CD1c-positive myeloid dendritic cell (primary cell): ENCODE measurements at regions not wholly inside any gene's neighbourhood (a gene's known extent, or its start where the extent isn't known, plus 50 kb on each side); places are given as distances from the start of the nearest gene placed in this dataset.

Source experiments
- DNase-seq: peaks from one replicate; pipeline ENCODE4 v3.0.0-alpha.2; 2016; ENCODE audit errors: extremely low spot score

DNA sequence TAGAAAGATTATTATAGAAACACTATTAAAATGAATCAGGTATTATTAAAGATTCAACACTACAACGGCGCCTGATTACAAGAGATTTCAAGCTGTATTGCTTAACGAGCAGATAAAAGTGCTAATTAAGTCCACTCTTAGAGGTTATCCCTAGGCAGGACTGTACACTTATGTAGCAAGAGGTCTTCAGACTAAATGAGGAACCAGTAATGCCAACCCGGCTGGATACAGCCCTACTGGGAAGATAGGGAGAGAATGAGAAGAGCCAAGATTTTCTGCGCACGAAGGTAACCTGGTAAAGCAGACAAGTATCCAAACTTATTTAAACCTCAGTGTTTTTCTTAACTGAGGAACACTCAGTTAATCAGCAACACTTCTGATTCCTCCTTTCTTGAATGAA, 115.7 kb upstream of the HIVEP3 start:
- peak; percentile 54 for DNase-seq

DNA sequence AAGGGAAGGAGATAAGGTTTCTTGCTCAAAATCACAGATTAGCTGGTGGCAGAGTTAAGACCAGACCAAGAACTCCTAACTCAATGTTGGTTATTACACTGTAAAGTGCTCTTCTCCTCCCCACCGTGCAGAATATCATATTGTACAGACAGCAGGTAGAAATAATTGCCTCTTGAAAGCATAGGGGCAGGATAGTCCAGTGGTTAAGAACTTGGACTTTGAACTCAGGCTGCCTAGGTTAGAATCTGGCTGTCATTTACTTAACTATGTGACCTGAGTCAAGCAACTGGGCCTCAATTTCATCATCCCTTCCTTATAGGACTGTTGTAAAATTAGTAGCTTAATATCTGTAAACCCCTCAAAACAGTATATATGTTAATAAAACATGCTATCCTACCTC, 114.9 kb upstream of the HIVEP3 start:
- DNase-seq = no peak

DNA sequence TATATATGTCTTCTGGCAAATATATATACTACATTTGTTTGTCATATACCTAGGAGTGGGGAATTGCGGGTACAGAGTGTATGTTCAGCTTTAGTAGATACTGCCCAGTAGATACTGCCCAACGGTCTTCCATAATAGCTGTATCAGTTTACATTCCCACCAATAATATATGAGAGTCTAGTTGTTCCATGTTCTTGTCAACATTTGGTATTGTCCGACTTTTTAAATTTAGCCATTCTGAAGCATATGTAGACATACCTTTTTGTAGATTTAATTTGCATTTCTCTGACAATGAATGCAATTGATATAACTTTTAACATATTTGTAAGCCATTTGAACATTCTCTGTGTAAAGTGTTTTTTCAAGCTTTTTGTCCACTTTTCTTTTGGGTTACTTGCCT, 99.0 kb upstream of the HIVEP3 start:
- DNase-seq = no peak

DNA sequence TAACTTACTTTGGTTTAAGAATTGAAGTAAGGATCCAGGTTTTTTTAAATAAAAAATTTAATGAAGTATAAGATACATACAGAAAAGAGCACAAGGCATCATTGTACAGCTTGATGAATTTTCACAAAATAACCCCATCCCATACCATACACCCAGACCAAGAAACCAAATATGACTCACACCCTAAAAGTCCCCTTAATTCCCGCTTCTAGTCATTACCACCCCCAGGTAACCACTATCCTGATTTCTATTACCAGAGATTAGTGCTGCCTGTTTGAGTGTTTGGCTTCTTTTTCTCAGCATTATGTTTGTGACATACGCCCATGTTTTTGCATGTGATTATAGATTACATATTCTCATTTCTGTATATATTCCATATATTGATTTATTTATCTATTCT, 98.5 kb upstream of the HIVEP3 start:
- no peak for DNase-seq

DNA sequence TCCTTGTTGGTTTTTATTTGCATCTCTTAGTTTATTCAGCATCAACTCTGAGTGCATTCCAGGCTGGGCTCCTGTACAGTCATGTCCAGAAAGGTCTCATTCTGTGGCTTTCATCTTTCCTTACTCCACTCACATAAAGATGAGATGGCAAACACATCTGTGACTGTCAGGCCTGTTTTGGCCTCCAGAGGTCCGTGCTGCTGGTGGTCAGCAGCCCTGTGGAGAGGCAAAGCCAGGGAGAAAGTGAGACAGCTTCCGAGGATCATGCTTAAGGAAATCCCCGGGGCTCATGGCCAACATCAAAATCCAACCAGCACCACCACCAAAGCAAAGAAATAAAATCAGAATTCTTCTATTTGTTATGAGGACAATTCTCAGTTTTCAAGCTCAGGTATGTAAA, 96.1 kb upstream of the HIVEP3 start:
- DNase-seq = no peak

DNA sequence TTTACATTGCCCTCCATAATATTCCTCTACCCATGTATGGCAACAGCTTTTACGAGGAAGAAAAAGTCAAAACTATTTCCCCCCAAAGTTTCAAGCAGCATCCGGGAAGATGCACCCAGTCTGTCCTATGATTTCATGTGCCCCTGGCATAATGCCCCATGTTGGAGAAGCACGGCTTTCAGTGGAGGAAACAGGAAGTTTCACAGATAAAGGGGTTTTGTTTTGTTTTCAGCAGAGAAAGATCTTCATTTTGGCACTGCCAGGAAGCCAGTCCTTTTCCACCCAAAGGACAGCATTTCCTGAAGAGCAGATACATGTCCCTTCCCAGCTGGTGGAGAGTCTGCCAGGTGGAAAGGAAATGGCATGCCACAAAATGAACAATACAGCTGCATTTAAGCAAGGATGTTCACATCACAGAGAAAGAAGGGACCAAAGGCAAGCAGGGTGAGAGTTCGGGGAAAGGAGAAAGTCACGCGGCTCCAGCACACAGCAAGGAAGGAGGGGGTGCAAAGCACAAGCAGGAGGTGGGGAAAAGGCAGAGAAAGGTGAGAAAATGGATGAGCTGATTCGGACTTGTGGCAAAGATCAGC, 95.3 kb upstream of the HIVEP3 start:
- DNase-seq = no peak

DNA sequence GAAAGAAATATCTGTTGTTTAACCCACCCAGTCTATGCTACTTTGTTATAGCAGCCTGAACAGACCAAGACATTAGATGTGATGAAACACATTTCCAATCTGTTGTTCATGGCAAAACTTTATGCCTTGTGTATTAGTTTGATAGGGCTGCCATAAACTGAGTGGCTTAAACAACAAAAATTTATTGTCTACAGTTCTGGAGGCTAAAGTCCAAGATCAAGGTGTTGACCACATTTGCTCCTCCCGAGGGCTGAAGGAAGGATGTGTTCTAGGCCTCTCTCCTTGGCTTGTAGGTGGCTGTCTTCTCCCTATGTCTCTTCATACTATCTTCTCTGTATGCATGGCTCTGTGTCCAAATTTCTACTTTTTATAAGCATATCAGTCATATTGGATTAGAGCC, 94.1 kb upstream of the HIVEP3 start:
- no peak for DNase-seq

DNA sequence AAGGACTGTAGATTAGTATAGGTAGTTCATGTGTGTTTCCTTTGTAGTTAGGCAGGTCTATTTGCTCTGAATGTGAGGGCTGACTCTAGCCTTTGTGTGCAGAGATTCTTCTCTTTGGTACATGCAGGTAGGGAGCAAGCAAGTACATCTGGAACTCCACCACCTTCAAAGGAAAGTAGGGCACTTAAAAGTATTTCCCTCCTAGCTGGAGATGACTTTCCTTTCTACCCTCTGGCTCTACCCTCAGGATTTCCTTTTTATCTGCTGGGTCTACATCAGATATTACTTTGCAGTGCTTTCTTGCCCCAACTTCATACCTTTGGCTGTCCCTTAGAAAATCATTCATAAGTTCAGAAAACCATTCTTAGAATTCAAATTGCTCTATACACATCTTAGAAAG, 91.7 kb upstream of the HIVEP3 start:
- no peak for DNase-seq

DNA sequence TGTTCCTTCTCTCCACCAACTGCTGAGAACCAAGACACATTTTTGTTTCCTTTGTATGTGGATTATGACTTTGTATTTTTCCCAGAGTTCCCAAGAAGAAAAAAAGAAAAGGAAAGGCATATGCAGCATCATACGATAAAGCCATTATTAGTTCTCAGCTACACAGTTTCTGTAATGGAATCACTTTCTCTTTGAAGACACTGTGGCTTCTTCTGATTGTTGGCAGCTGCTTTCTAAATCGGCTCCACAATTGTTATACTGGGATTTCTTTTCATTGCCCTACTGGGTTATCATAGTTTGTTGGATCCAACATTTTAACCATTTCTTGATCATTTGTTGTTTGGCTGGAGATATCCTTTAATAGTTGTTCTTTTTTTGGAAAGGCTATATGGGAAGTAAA, 89.5 kb upstream of the HIVEP3 start:
- no peak for DNase-seq

DNA sequence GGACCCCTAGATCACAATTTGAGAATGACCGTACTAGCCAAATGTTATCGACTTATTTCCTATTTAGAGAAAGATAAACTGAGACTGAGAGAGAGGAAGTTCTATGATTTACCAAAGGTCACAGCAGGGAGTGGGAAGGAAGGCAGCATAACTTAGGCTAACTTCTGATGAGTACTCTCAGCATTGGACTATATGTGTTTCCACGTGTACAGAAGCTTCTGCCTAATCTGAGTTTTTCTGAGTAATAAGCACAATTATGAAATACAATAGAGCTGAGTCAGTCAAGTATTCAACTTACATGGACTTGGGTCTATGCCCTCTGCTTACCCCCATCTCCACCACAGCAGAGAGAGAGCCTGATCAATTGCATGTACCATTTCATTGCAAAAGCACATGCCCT, 88.1 kb upstream of the HIVEP3 start:
- peak; percentile 16 for DNase-seq

DNA sequence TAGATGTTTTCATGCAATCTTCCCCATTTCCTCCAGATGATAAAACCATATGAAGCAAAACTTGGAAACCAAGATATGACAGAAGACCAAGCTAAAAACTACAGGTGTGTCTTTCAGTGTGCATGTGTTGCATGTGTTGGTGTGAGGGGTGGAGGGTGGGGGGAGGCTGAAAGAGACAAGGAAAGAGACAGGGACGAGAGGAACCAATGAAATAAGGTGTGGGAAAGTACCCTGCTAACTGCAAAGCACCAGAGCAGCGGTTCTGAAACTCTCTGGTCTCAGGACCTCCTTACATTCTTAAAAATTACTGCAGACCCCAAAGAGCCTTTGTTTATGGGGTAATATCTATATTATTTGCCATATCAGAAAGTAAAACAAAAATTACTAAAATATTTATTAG, 87.4 kb upstream of the HIVEP3 start:
- no peak for DNase-seq

DNA sequence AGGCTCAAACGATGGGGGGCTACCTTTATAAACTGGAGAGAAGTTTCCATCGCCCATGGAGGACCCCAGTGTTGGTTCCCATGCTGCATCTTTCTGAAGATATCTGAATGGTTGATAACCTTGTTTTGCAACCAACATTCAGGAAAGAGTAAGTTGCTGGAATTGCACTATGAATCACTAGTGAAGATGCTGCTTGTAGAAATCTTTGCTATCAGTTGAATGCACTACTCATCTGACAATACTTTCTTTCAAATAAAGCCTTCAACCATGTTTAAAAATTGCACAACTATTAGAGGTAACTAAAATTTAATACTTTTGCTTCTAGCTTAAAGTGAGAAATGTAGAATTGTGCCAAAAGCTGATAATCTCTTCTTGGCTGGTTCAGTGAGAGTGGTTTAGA, 86.8 kb upstream of the HIVEP3 start:
- no peak for DNase-seq

DNA sequence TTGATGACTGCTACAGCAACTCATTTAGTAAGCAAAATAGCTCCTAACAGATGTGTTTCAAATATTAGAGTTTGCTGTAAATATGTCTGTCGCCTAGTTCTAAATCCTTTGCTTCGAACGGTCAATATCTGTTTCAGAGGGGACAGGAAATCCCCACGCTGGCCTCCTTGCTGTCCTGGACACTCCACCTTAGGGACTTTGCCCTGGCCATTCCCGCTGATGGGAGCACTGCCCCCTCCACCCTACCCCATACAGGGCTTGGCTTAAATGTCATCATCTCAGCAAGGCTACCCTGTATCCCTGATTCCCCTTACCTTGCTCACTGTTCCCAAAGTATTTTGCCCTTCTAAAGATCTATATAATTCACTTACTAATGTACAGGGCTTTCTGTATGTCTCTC, 86.1 kb upstream of the HIVEP3 start:
- DNase-seq = no peak

DNA sequence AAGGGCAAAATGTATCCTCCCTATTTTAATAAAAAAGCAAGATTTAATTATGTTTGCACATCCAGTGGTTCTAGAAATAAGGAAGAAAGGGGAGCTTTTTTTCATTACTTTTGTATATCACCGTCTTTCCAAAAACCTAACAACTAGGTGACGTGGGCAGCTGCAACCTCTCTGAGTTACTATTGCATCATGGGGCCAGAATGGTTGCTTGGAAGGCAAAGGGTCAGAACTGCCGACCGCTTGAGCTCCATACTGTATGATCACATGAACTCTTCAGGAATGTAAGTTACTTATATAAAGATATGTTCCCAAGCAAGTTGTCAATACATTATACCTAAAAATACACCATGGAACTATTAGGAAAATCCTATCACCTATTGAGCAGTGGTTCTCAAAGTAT, 85.6 kb upstream of the HIVEP3 start:
- DNase-seq = no peak

DNA sequence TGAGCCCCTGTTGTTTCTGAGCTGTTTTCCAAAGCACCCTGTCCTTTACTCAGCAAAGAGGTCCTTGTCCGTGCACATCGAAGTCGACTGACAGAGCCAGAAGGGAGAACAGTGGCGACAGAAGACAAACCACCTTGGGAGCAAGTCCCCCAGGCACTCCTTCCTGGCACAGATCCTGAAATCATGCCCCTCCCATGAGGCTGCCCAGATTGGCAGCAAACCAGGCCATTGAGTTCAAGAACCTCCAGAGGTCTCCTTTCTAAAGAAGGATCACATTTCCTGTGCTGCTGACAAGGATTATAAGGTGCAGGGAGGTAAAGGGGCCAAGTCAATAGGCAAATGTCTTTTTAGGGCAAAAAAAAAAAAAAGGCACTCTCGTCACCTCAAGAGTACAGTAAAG, 84.7 kb upstream of the HIVEP3 start:
- no peak for DNase-seq

DNA sequence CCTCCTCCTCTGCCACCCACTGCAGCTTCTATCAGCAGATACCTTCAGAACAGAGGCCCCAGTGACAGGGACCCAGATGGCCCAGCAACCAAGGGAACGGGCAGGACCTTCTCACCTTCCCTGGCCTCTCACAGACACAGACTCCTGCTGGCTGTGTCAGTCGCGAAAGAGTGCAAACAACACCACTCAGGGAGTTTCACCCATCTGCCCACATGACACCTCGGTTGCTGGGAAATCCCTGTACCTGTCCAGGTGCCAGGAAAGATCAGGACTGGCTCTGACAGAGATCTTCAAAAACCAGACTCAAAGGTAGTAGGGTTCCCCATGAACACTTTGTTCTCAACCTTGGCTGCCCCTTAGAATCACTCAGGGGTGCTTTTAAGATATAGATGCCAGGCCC, 83.5 kb upstream of the HIVEP3 start:
- DNase-seq = no peak

DNA sequence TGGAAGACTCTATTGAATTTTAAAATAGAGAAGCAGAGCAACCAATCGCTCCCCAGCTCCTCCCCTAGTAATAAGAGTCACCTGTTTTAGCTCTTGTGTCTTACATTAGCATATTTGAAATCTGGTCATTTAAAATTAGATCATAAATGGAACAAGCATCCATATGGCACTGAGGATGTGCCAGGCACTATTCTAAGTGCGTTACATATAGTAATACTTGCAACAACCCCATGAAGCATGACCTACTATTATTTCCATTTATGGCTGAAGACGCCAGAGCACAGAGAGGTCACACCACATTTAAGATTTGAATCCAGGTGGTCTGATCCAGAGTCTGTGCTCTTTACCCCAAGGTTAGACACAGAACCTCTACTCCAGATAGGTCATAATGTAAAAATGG, 82.0 kb upstream of the HIVEP3 start:
- no peak for DNase-seq

DNA sequence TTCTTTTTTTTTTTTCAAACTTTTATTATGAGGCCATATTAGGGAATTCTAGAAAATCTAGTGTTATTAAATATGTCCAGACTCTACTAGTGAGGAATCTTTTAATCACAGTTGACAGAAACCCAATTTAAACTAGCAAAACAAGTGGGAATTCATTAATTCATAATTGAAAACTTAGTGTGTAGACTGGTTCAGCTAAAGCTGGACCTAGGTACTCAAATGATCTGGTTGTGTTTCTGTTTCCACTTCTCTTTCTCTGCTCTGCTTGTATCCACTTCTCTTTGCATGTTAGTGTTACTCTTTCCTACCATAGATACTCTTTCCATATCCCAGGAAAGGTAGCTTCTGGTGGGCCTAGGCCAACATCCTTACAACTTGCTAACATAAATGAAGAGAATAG, 81.2 kb upstream of the HIVEP3 start:
- no peak for DNase-seq

DNA sequence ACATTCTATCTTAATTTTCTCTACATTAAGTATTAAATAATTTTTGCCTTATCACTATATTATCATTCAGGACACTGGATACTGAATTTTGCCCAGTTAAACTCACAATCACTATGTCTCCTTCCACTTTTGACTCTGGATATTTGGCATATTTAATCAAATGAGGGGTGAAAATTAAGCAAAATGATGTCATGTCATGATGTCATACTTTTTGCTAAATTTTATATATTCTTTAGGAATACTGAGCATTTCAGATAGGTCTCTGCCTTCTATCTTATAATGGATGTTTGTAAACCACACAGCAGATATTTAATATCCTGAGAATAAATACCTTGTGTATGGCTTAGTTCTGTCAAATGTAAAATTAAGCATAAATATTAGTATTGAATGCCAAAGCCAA, 79.5 kb upstream of the HIVEP3 start:
- DNase-seq = no peak

DNA sequence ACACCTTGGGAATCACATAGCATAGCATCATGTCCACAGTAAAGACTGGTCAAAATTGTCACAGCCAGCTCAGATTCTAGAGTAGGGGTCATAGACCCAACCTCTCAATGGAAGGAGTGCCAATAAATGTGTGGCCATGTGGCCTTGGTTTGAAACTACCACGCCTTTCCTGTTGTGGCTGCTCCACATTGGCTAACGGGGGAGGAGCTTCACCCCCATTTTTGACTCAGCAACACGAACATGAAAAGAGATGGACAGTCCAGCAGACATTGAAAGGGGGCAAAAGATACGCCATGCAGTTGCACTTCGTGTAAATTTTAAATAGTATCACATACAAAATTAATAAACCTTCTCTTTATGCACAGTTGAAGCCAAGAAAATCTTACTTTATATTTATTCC, 78.4 kb upstream of the HIVEP3 start:
- no peak for DNase-seq

DNA sequence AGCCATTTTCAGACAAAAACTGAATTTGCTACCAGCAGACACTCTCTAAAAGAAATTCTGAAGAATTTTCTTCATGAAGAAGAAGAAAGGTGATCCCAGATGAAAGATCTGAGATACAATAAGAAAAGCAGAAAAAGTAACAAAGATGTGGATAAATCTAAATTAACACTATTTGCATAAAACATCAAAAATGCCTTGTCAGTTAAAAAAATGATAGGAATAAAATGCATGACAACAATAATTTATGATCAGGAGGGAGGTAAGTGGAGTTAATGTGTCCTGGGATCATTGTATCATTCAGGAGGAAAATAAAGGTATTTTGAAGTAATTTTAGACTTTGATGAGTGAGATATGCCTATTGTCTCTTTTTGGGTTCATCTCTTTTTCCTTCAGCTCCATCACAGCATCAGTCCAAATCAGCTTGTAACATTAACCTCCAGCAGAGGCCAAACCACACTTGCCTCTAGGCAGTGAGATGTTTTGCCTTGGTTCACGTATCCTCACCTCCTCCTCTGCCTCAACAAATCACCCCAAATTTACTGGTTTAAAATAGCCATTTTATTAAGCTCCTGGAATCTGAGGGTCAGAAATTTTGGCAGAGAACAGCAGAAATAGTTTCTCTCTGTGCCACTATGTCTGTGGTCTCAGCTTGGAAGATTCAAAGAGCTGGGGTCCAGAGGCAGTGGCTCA, 76.9 kb upstream of the HIVEP3 start:
- no peak for DNase-seq

DNA sequence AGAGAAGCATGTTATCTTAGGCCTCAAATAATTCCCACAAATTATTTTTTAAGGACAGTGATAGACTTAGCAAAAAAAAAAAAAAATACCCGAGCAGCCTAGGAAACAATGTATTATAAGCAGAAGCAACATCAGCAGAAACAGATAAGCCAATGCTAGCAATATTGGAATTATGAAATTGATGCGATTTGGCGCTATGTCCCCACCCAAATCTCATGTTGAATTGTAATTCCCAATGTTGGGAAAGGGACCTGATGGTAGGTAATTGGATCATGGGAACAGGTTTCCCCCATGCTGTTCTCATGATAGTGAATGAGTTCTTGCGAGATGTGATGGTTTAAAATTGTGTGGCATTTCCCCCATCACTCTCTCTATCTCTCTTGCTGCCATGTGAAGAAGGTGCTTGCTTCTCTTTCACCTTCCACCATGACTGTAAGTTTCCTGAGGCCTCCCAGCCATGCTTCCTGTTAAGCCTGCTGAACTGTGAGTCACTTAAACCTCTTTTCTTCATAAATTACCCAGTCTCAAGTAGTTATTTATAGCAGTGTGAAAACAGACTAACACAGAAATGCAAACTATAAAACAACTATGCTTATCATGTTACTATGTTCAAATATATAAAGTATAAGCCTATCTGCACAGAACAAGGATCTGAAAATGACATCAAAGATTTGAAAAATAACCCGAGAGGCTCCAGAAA, 75.6 kb upstream of the HIVEP3 start:
- no peak for DNase-seq

DNA sequence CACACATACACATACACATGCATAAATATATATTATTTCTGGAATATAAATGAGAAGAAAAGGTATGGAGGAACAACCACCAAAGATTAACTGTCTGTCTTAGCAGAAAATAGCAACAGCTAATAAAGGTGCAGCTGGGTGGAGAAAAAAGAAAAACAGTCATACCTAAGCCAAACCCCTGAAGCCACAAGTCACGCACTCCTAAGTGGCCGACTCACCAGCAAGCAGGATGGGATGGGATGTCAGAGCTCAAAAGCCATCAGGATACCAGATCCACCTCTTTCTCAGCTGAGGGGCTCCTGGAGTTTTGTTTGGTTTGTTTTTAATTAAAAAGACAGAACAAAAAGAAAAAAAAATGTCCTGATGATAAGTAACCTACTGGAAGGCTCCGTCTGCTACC, 64.7 kb upstream of the HIVEP3 start:
- no peak for DNase-seq

DNA sequence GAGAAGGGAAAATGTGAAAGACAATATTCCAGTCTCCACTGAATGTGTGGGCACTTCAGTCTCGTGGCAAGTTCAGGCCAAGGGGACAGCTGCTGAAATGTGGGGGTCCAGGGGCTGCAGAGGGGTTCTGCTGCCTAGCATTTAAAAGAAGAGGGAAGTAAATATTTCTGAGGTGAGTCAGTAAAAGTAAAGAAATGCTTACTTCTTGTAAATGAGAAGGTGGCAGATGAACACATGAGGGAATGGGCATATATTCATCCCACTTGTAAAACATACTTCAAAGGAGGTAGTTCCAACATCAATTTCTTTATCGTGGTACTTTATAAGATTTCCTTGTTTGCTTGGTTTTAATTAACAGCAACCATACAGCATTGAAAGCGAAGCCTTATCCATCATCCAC, 63.1 kb upstream of the HIVEP3 start:
- DNase-seq = no peak
